Immature natural killer cell (primary cell): ENCODE measurements at regions not wholly inside any gene's neighbourhood (a gene's known extent, or its start where the extent isn't known, plus 50 kb on each side); places are given as distances from the start of the nearest gene placed in this dataset.
"Not testable (repeated sequence)": the region's sequence is repeated elsewhere in the genome, so short reads cannot be mapped to it uniquely, and the experiment has no call there.

Experiments used
- DNase-seq, 3 donors: peaks; one replicate each; pipeline ENCODE4 v3.0.0; 2022; ENCODE audit warnings: mixed read lengths in 1 of 3
- H3K27ac Mint-ChIP-seq, 6 donors: one replicate each; pipeline ENCODE4 v1.8.0; 2020; ENCODE audit warnings: mixed read lengths in 6 of 6, mild to moderate bottlenecking in 5 of 6, inconsistent platforms in 4 of 6, moderate library complexity in 3 of 6
- H3K27me3 Mint-ChIP-seq, 3 donors: one replicate each; pipeline ENCODE4 v1.8.0; 2020 to 2021; ENCODE audit warnings: low read depth in 3 of 3, mild to moderate bottlenecking in 3 of 3, mixed read lengths in 3 of 3, moderate library complexity in 3 of 3, inconsistent platforms in 1 of 3
- H3K36me3 Mint-ChIP-seq, 3 donors: one replicate each; pipeline ENCODE4 v1.8.0; 2020; ENCODE audit warnings: mixed read lengths in 3 of 3, inconsistent platforms in 2 of 3, mild to moderate bottlenecking in 2 of 3
- H3K4me1 Mint-ChIP-seq, 2 donors: one replicate each; pipeline ENCODE4 v1.8.0; 2020; ENCODE audit warnings: inconsistent platforms in 2 of 2, mild to moderate bottlenecking in 2 of 2, mixed read lengths in 2 of 2, moderate library complexity in 1 of 2
- H3K4me3 Mint-ChIP-seq, 5 donors: one replicate each; pipeline ENCODE4 v1.8.0; 2020; ENCODE audit warnings: mild to moderate bottlenecking in 5 of 5, mixed read lengths in 5 of 5, inconsistent platforms in 3 of 5, moderate library complexity in 3 of 5
- H3K9me3 Mint-ChIP-seq, 6 donors: one replicate each; pipeline ENCODE4 v1.8.0; 2020; ENCODE audit warnings: mild to moderate bottlenecking in 6 of 6, mixed read lengths in 6 of 6, inconsistent platforms in 4 of 6, moderate library complexity in 3 of 6

GRCh38 chr6:6436366-6436765 lies 115.9 kb upstream of the F13A1 start:
- peaks cover 0 to 6% (median 0%) of the 10 kb centered on the region in 6 donors for H3K9me3 Mint-ChIP-seq
- H3K27me3 Mint-ChIP-seq, result peaks cover 0 to 9% (median 5%) of the 10 kb centered on the region in 3 donors
- no peak for DNase-seq
- no peaks in the 10 kb centered on the region for H3K36me3 Mint-ChIP-seq
- H3K4me1 Mint-ChIP-seq, result no peaks in the 10 kb centered on the region
- no peak overlapping the region for H3K27ac Mint-ChIP-seq
- H3K4me3 Mint-ChIP-seq, result no peak overlapping the region

- H3K9me3 Mint-ChIP-seq, result peaks cover 0 to 6% (median 0%) of the 10 kb centered on the region in 6 donors
- H3K27ac Mint-ChIP-seq, result no peak overlapping the region
- no peaks in the 10 kb centered on the region for H3K4me1 Mint-ChIP-seq
- peaks cover 0 to 9% (median 2%) of the 10 kb centered on the region in 3 donors for H3K27me3 Mint-ChIP-seq
- H3K4me3 Mint-ChIP-seq, result no peak overlapping the region
- DNase-seq, result no peak
- H3K36me3 Mint-ChIP-seq, result no peaks in the 10 kb centered on the region
These were observed 116.5 kb upstream of the F13A1 start for GRCh38 chr6:6436946-6437345.

GRCh38 chr6:6438286-6438685 lies 117.8 kb upstream of the F13A1 start:
- H3K4me3 Mint-ChIP-seq, result no peak overlapping the region
- DNase-seq, result no peak
- H3K36me3 Mint-ChIP-seq, result no peaks in the 10 kb centered on the region
- H3K27ac Mint-ChIP-seq, result no peak overlapping the region
- H3K4me1 Mint-ChIP-seq, result no peaks in the 10 kb centered on the region
- peaks cover 0 to 6% (median 0%) of the 10 kb centered on the region in 6 donors for H3K9me3 Mint-ChIP-seq
- peaks cover 0 to 9% (median 0%) of the 10 kb centered on the region in 3 donors for H3K27me3 Mint-ChIP-seq

- peaks cover 0 to 6% (median 0%) of the 10 kb centered on the region in 6 donors for H3K9me3 Mint-ChIP-seq
These were observed 119.3 kb upstream of the F13A1 start for GRCh38 chr6:6439778-6440177.

GRCh38 chr6:6452002-6452401 lies 131.5 kb upstream of the F13A1 start:
- H3K27ac Mint-ChIP-seq, result no peak overlapping the region
- no peaks in the 10 kb centered on the region for H3K4me1 Mint-ChIP-seq
- H3K4me3 Mint-ChIP-seq, result no peak overlapping the region
- H3K27me3 Mint-ChIP-seq, result peaks cover 0 to 11% (median 5%) of the 10 kb centered on the region in 3 donors
- no peaks in the 10 kb centered on the region for H3K36me3 Mint-ChIP-seq
- no peak for DNase-seq
- H3K9me3 Mint-ChIP-seq, result no peaks in the 10 kb centered on the region

More at GRCh38 chr6:6439778-6440177, 119.3 kb upstream of the F13A1 start:
- Mint-ChIP-seq H3K4me1 (no peaks in the 10 kb centered on the region), H3K27me3 (peaks cover 0 to 9% (median 1%) of the 10 kb centered on the region in 3 donors), H3K27ac (no peak overlapping the region), H3K4me3 (no peak overlapping the region), H3K36me3 (no peaks in the 10 kb centered on the region)
- DNase-seq, result no peak

- DNase-seq, result no peak
- no peaks in the 10 kb centered on the region for H3K9me3 Mint-ChIP-seq
- no peak overlapping the region for H3K27ac Mint-ChIP-seq
- H3K36me3 Mint-ChIP-seq, result no peaks in the 10 kb centered on the region
- H3K4me3 Mint-ChIP-seq, result no peak overlapping the region
- H3K4me1 Mint-ChIP-seq, result no peaks in the 10 kb centered on the region
- H3K27me3 Mint-ChIP-seq, result peaks cover 0 to 14% (median 8%) of the 10 kb centered on the region in 3 donors
These were observed 132.7 kb upstream of the F13A1 start for GRCh38 chr6:6453186-6453585.

GRCh38 chr6:6455272-6455671 lies 133.2 kb upstream of the LY86 start:
- Mint-ChIP-seq H3K36me3 (no peaks in the 10 kb centered on the region), H3K4me1 (no peaks in the 10 kb centered on the region), H3K4me3 (no peak overlapping the region), H3K27ac (no peak overlapping the region), H3K27me3 (peaks cover 0 to 16% (median 7%) of the 10 kb centered on the region in 3 donors), H3K9me3 (no peaks in the 10 kb centered on the region)
- no peak for DNase-seq

GRCh38 chr6:6458172-6458571 lies 130.3 kb upstream of the LY86 start:
- Mint-ChIP-seq H3K4me1 (no peaks in the 10 kb centered on the region), H3K27me3 (peaks cover 0 to 12% (median 10%) of the 10 kb centered on the region in 3 donors), H3K27ac (no peak overlapping the region), H3K36me3 (no peaks in the 10 kb centered on the region), H3K4me3 (no peak overlapping the region), H3K9me3 (no peaks in the 10 kb centered on the region)
- no peak for DNase-seq

- not testable (repeated sequence) for H3K9me3 Mint-ChIP-seq, DNase-seq, H3K4me1 Mint-ChIP-seq, H3K4me3 Mint-ChIP-seq, H3K36me3 Mint-ChIP-seq, H3K27ac Mint-ChIP-seq
- H3K27me3 Mint-ChIP-seq, result peaks cover 0 to 10% (median 9%) of the 10 kb centered on the region in 3 donors
These were observed 128.6 kb upstream of the LY86 start for GRCh38 chr6:6459963-6460362.

- H3K4me3 Mint-ChIP-seq, result no peak overlapping the region
- no peaks in the 10 kb centered on the region for H3K4me1 Mint-ChIP-seq
- no peaks in the 10 kb centered on the region for H3K9me3 Mint-ChIP-seq
- DNase-seq, result no peak
- H3K36me3 Mint-ChIP-seq, result no peaks in the 10 kb centered on the region
- H3K27ac Mint-ChIP-seq, result no peak overlapping the region
- peaks cover 0 to 10% (median 9%) of the 10 kb centered on the region in 3 donors for H3K27me3 Mint-ChIP-seq
These were observed 128.1 kb upstream of the LY86 start for GRCh38 chr6:6460416-6460815.

- no peak overlapping the region for H3K27ac Mint-ChIP-seq
- peaks cover 0 to 10% (median 9%) of the 10 kb centered on the region in 3 donors for H3K27me3 Mint-ChIP-seq
These were observed 127.4 kb upstream of the LY86 start for GRCh38 chr6:6461138-6461537.

GRCh38 chr6:6466967-6467761 lies 121.4 kb upstream of the LY86 start:
- no peaks in the 10 kb centered on the region for H3K9me3 Mint-ChIP-seq
- H3K27ac Mint-ChIP-seq, result no peak overlapping the region
- H3K27me3 Mint-ChIP-seq, result peaks cover 0 to 8% (median 0%) of the 10 kb centered on the region in 3 donors
- no peak overlapping the region for H3K4me3 Mint-ChIP-seq
- DNase-seq, result no peak
- no peaks in the 10 kb centered on the region for H3K4me1 Mint-ChIP-seq
- H3K36me3 Mint-ChIP-seq, result no peaks in the 10 kb centered on the region

More at GRCh38 chr6:6461138-6461537, 127.4 kb upstream of the LY86 start:
- H3K9me3 Mint-ChIP-seq, result no peaks in the 10 kb centered on the region
- no peaks in the 10 kb centered on the region for H3K36me3 Mint-ChIP-seq
- DNase-seq, result no peak
- no peak overlapping the region for H3K4me3 Mint-ChIP-seq
- no peaks in the 10 kb centered on the region for H3K4me1 Mint-ChIP-seq

GRCh38 chr6:6469074-6469473 lies 119.4 kb upstream of the LY86 start:
- no peaks in the 10 kb centered on the region for H3K9me3 Mint-ChIP-seq
- DNase-seq, result no peak
- H3K4me3 Mint-ChIP-seq, result no peak overlapping the region
- H3K27me3 Mint-ChIP-seq, result peaks cover 0 to 3% (median 0%) of the 10 kb centered on the region in 3 donors
- no peaks in the 10 kb centered on the region for H3K36me3 Mint-ChIP-seq
- no peak overlapping the region for H3K27ac Mint-ChIP-seq
- no peaks in the 10 kb centered on the region for H3K4me1 Mint-ChIP-seq

GRCh38 chr6:6470123-6470522 lies 118.4 kb upstream of the LY86 start:
- Mint-ChIP-seq H3K4me3 (no peak overlapping the region), H3K27me3 (peaks cover 0 to 3% (median 0%) of the 10 kb centered on the region in 3 donors), H3K4me1 (no peaks in the 10 kb centered on the region), H3K9me3 (no peaks in the 10 kb centered on the region), H3K27ac (no peak overlapping the region), H3K36me3 (no peaks in the 10 kb centered on the region)
- no peak for DNase-seq

GRCh38 chr6:6471276-6471675 lies 117.2 kb upstream of the LY86 start:
- Mint-ChIP-seq H3K4me3 (no peak overlapping the region), H3K4me1 (no peaks in the 10 kb centered on the region), H3K9me3 (no peaks in the 10 kb centered on the region), H3K27ac (no peak overlapping the region), H3K27me3 (peaks cover 0 to 3% (median 0%) of the 10 kb centered on the region in 3 donors), H3K36me3 (no peaks in the 10 kb centered on the region)
- DNase-seq, result no peak
